GM18909 (cell line): ENCODE measurements at regions not wholly inside any gene's neighbourhood (a gene's known extent, or its start where the extent isn't known, plus 50 kb on each side); places are given as distances from the start of the nearest gene placed in this dataset.

Experiments
- ATAC-seq: cut with Tn5 transposase; IDR thresholded peaks from one replicate; pipeline ENCODE4 v1.9.1; 2021; ENCODE audit warnings: mild to moderate bottlenecking; ENCODE audit not compliant: unreplicated experiment, poor library complexity

DNA sequence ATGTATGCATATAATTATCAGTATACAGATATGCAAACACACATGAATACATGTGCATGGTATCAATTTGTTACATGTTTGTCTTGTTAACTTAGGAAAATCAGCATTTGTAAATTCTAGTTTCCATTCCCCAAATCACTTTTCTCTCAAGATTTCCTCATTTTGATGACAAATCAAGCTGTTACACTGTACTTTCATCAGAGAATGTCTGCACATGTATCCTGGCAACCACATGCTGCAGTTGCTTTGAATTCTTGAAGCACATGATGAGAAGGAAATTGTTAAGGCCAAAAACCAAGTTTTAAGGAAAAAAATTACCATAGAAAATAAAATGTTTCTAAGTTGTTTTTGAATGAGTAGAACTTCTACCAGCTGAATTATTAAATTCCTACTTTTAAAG lies 1834.5 kb downstream of the EFNA5 start:
- ATAC-seq: no peak

DNA sequence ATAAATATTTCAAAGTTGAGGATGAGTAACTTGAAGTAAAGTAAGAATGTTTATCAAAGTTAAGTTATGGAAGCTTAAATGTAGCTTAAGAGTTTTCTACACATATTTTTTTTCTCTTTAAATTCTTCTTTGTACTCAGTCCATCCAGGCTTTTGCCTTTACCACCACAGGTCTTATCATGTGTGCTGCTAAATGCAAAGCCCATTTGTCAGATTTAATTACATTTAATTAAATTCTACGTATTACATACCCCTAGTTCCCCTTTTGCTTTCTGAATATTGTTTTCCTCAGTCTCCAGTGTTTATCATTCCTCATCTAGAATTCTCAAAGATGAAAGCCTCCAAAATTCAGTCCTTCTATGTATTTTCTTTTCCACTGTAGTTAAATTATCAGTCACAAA lies 1841.9 kb downstream of the EFNA5 start:
- ATAC-seq: no peak

DNA sequence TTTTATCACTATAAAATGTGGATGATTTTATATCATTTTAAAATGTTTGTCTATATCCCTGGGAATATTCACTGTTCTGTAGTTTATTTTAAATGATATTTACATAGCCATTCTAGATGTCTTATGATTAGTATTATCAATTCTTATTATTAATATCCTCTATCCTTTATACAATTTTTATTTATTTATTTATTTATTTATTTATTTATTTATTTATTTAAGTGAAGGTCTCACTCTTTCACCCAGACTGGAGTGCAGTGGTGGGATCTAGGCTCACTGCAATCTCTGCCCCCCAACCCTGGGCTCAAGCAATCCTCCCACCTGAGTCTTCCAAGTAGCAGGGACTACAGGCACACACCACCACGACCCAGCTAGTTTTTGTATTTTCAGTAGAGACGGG lies 1848.9 kb downstream of the EFNA5 start:
- no peak for ATAC-seq

DNA sequence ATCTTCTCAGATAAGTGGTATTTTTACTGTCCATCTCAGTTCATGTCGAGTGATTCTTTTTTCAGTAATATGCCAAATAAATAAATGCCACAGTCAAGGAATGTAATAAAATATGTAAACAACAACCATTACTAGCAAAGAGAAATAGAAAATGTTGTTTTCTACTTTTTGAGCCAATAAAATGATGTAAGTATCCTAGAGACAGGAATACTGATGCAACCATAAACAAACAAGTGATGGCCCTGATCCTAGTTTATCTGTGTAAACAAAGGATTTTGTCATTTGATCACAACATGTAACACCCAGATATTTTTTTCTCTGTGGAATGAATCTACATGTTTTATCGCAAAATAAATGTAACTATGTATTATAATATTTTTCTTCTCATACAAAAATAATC lies 1852.8 kb downstream of the EFNA5 start:
- no peak for ATAC-seq

DNA sequence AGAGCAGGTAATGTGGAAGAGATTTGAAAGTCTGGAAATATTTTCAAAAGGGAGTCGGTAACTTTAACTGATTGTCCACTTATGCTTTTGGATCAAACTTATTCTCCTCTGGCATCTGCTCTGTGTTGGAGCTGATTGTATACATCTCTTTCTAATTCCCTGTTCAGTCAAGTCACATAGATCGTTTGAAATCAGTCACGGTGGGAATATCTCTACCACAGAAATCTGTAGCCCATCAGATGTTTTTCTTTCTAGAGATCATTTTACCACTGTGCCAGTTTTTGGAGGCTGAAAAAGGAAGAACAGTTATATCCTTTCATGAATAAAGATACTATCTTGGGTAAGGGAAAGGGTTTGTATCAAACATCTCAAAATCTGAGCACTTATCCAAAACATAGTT lies 1853.3 kb downstream of the EFNA5 start:
- ATAC-seq: no peak

DNA sequence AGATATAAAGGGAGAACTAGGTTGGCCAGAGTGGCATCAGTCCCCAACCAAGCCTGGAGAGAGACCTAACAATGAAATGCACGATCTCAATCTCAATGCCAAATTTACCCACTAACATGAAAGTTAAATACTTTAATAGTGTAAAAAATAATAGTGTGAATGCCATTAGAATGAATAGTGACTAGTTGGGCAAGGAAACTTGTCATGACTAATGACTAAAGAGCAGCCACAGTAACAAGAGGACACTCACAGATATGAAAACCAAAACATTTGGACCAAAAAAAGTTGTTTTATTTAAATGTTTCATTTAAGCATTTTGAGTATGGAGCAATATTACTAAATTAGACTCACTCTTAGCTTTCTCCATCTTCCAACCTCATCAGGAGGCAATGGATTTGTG lies 1853.8 kb downstream of the EFNA5 start:
- no peak for ATAC-seq

DNA sequence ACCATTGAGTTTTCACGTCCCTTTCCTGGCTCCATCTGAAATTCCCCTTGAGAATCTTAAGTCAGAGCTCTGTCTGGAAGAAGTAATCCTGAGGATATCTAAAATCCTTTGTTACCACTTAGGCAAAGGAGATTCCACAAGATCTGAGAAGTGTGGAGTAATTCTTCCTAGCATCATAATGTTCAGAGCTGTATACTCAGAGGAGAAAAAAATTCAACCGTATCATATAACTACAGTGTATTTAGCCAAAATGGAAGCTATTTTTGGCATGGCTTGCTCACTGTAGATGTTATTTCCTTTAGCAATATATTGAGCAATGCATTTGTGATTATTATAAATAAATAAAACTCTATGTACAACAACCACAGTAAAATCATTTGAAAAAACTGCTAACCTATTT lies 1858.4 kb downstream of the EFNA5 start:
- ATAC-seq: no peak

DNA sequence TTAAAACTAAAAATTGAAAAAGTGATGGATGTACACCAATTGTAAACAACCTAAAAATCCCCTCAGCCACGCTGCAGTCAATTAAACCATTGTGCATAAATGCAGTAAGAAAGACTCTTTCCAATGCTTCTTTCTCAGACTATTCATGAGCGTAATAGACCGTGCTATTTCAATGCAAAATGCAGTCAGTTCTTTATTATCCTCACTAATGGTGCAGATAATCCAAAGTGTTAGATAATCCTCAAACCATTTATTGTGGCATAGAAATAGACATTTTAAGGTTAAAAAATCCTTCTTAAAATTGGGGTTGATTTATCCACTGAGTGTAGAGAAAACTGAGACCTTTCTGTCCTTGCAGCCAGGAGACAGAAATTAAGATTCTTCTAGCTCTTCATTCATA lies 1862.8 kb downstream of the EFNA5 start:
- ATAC-seq: no peak

DNA sequence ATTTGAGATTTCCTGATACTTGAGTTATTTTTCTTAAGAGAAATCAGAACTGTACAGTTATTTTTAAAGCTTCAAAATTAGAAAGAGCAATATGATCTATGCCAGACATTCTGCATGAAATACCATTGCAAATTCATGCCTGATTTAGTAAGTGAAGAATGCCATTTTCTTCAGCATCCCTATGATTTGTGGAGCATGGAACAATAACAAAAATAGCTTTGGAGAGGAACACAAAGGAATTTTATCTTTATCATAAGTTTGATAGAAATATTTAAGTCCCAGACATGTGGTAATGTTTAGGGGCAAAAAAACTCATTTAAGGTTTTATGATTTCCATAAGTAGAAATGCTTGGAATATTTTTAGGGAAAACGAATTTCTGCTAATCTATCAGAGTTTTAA lies 1863.4 kb downstream of the EFNA5 start:
- no peak for ATAC-seq

DNA sequence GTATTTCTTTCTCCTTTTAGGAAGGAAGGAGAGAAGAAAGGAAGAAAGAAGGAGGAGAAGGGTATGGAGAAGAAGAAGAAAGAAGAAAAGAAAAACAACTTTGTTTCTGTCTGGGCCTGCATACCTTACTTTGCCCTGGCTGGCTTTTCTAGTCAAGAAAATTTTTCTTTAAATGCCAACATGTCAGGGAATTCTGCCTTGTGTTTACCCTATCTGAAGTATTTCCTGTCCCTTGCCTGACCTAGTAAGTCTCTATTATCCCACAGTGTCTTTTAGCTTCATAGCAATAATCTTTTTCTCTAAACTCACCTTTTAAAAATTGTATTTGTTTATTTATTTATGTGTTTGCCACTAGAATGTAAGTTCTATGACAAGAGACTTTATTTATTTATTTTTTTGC lies 1864.1 kb downstream of the EFNA5 start:
- no peak for ATAC-seq

DNA sequence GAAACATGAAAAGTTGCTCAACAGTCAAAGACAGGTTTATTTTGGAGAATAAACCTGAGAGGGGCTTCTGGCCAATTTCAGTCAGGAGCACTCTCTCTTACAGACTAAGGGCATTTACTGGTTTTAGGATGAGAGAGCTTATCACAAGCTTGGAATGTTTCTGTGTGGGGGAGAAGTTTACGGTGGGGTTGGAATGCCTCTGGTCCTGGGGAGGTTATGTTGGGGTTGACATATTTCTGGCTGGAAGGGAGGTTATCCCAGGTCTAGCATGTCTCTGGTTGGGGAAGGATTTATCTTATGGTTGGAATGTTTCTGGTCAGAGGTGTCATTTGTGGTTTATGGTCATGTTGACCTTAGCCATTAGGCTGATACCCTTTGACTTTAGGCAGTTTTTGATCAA lies 1867.3 kb downstream of the EFNA5 start:
- ATAC-seq: no peak

DNA sequence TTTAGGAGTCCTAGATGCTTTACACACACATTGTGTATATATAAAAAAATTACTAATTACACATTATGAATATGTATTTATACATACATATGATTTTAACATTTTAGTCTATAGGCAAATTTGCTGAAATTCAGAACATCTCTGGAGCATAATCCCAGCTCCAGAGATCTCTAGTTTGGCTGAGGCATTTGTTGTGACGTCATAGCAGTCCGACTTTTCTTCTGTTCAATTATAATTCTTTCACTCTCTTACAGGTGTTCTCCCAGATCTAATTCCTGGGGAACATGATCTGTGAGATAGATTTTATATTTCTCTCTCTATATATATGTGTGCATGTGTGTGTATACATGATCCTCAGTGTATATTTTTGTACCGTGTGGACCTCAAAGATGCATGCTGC lies 1876.2 kb downstream of the EFNA5 start:
- no peak for ATAC-seq

DNA sequence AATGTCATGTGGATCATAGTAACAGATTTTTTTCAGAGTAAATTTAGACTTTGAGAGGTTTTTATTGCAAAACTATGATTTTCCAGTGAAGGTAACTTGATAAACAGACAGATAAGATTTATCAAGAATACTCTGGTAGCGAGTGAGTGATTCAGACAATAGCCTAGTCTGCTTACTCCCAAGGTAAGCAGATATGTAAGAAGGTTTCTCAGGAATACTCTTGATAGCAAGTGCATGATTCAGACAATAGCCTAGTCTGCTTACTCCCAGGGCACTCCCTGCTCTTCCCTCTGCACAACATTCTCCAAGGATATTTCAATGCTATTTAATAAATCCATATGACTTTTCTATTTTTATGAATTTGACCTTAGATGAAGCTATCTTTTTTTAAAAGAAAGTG lies 1881.5 kb downstream of the EFNA5 start:
- no peak for ATAC-seq

DNA sequence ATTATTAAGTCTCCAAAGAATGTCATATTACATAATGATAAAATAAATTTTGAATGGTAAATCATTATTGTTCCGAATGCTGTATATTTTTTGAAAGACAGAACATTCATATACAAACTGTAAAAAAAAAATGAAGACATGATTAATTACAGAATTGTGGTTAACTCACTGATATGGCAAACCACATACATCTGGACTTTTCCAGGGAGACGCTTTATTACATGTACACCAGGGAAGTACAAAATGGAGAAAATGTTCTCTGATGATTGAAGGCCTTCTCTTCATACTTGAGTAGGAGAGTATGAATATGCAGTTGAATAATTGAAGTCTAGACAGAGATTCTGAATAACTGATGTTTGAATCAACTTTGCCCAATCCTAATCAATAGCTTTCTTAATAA lies 1886.9 kb downstream of the EFNA5 start:
- no peak for ATAC-seq

DNA sequence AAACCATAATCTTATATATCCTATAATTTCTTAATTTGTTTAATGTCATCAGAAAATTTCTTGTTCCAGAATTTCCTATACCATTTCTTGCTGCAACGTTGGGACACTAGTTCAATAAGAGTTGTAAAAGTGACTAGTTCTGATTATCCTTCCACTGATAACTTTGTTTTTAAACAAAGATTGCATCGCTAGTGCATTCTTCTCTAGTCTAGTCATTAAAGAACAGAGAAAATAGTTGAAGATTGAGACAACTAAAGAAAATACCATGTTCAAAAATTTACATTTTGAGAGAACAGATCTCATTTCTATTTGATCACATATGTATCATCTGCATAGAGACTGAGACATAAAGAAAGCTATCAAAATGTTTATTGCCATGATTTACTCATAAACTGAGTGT lies 1888.2 kb downstream of the EFNA5 start:
- no peak for ATAC-seq

DNA sequence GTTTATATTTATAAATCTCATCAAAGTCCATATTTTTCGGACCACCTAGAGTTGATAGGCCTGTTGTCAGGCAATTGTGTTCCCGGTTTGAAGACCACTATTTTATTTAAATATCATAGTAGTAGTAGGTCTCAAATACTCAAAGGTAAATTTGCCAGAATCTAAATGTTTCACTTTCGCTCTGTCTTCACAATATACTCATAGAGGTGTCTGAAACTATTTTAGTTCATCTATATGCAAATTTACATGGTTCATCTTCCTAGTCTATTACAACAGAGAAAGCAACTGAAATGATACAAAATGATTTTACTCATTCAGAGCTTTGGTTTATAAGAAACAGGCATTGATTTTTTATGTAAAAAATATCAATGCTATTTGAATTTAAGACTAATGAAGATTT lies 1897.5 kb downstream of the EFNA5 start:
- ATAC-seq: no peak

DNA sequence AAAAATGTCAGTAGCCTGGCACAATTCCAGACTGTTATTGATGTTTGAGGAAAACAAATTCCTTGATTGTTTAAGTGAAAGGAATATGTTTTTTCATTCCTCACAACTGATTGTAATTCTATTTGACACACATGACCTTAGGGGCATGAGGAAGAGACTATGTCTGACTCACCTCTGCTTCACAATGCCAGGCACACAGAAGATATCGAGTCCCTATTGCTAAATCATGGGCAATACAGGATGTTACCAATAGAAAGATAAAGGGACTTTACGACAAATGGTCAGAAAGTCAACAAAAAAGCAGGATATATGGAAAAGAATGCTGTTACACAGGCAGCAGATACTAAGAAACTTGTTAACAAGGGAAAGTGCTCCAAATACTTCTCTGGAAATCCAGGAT lies 1903.5 kb downstream of the EFNA5 start:
- ATAC-seq: no peak

DNA sequence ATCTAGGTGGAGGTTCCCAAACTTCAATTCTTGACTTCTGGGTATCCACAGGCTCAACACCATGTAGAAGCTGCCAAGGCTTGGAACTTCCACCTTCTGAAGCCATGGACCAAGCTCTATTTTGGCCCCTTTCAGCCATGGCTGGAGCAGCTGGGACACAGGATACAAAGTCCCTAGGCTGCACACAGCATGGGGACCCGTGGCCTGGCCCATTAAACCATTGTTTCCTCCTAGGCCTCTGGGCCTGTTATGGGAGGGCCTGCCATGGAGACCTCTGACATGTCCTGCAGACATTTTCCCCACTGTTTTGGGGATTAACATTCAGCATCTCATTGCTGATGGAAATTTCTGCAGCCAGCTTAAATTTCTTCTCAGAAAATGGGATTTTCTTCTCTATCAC lies 1908.0 kb downstream of the EFNA5 start:
- ATAC-seq: no peak

DNA sequence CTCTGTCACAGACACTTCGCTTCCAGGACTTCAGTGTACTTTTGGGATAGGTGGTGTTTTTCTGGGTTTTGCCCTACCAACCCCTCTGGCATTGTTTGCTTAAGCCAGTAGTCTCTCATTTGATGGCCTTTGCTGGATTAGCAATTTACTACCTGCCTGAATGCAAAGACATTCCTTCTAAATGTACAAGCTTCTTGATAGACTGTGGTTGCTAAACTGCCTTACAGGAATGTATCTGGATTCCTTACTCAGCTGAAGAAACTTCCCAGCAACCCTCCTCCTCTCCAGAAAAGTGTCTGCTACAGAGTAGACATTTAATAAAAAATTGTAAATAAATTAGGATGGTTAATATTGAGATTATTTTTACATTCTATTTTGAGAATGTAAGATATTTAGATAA lies 1916.7 kb downstream of the EFNA5 start:
- no peak for ATAC-seq

DNA sequence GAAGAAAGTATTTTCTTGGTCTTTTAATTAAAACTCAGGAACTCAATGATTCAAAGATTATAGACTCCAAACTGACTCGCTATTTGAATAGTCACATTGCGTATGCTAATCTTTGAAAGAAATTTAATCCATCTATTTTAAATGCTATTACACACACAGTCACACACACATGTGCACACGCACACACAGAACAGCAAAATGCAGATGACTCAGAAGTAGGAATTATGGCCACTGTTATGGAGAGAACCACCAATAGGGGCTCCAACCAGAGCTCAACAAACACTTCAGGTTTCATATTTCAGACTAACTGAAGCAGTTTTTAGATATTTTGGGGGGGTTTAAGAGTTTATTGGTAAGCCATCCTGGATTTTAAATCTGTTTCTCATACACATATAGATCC lies 1917.9 kb downstream of the EFNA5 start:
- no peak for ATAC-seq

DNA sequence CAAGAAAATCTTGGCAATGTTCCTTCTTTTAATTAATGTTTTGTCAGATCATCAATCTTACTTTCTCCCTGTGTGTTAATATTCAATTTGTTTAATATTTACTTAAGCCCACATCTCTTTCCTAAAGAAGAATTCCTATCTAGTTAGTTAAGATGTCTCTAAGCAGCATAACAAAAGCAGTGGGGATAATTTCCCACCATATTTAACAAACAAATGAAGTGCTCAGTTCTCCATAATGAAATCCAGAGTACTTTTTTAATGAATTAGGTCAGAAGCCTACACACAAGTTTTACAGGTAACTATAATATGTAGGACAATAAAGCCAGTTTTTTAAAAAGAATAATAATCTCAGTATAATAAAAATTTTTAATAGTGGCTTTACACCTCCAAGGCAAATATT lies 1918.8 kb downstream of the EFNA5 start:
- ATAC-seq: no peak

DNA sequence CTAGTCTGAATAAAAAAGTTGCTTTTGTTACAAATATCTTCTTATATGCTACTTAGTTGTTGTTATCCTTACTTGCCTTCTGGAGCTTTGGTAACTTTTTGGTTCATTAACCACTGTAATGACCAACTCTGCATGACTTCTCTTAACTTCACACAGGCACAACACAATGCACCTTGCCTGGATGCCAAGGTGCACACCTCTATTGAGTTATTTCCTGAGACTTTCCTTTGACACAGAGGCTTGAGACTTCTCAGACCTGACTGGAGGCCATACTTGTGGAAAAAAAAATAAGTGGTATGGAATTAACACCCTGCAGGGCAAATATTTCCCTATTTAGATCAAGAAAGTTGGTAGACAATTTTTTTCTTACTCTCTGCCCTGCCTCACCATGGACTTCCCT lies 1925.6 kb downstream of the EFNA5 start:
- no peak for ATAC-seq

DNA sequence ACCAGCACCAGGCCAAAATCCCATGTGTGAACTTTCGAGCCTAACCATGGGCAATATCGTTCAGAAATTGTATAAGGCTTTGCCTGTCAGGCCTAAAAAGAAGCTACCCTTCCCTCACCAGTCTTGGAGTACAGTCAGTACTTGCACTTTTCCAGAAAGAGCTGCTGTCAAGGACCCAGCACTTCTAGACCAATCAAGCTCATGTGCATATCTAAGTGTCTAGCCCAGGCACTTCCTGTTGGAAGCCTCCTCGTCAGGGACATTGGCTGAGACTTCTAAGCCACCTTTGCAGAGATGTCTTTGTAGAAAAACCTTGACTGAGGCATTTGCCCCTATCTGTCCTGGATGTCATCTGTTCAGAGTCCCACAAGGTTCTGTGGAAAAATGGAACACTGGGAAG lies 1930.5 kb downstream of the EFNA5 start:
- ATAC-seq: no peak

DNA sequence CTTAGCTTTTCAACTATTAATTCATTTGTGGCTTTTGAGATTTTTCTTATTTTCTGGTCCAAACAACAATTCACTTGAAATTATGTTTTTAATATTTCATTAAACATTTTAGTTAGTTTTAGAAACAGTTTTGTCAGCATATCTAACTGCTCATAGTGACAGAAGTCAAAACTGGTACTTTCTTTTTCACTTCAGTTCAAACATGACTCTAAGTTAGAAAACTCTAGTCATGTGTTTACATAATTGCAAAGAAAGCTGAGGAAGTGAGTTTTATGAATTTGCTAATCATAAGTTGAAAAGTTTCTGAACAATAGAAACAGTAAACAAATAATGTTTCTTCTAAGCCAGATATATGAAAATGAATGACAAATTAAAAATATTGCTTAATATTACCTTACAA lies 1931.0 kb downstream of the EFNA5 start:
- ATAC-seq: no peak
